ENCODE measurements at regions not wholly inside any gene's neighbourhood (a gene's known extent, or its start where the extent isn't known, plus 50 kb on each side); places are given as distances from the start of the nearest gene placed in this dataset.
"Not testable (repeated sequence)": the region's sequence is repeated elsewhere in the genome, so short reads cannot be mapped to it uniquely, and the experiment has no call there.

DNA sequence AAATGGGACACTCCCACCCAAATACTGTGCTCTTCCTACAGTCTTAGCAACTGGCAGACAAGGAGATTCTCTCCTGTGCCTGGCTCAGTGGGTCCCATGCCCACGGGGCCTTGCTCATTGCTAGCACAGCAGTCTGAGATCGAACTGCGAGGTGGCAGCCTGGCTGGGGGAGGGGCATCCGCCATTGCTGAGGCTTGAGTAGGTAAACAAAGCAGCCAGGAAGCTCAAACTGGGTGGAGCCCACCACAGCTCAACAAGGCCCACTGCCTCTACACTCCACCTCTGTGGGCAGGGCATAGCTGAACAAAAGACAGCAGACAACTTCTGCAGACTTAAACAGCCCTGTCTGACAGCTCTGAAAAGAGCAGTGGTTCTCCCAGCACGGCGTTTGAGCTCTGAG, 174.8 kb downstream of the COL12A1 start:
- CTCF ChIA-PET; H3K27ac ChIP-seq (ENCODE audit: low read depth, low read length); H3K4me3 ChIP-seq (ENCODE audit: low read depth, low read length); DNase-seq (ENCODE audit: low read depth, low spot score); H3K27me3 ChIP-seq (ENCODE audit: control insufficient read depth, insufficient read depth, low read length); H3K9me3 ChIP-seq (ENCODE audit: control insufficient read depth, insufficient read depth, low read length): not testable (repeated sequence)
- POLR2A ChIA-PET, result interaction anchor here (0.6 kb wide), 1 partner anchor 1259 kb away, joined by 4 read pairs; no protein-coding TSS in a partner anchor

DNA sequence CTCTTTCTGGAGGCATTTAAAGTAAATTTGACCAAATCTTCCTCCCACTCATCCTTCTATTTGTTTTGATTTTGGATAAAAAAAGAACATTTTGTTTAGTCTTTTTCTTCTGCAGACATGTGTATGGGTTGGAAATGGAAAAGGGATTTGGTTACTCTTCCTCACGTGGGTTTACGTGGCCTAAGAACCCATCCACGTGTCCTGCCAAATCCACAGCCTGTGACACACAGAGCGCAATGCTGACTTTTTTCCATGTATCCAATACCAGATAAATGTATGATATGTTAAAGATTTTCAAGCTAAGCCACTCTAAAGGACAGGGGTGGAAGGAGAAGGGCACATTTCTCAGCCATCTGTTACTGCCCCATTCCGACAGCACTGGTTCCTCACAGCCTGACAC, 176.5 kb downstream of the COL12A1 start:
- POLR2A ChIA-PET, result no interaction called here
- DNase-seq (ENCODE audit: low read depth, low spot score), result no peak
- no peaks in the 10 kb centered on the region for H3K27me3 ChIP-seq (ENCODE audit: control insufficient read depth, insufficient read depth, low read length)
- H3K4me3 ChIP-seq (ENCODE audit: low read depth, low read length), result no peak overlapping the region
- CTCF ChIA-PET, result interaction anchor here (0.7 kb wide), 1 partner anchor 634 kb away, joined by 7 read pairs; no protein-coding TSS in a partner anchor
- H3K9me3 ChIP-seq (ENCODE audit: control insufficient read depth, insufficient read depth, low read length), result no peaks in the 10 kb centered on the region
- TF ChIP-seq, protein P1, sequence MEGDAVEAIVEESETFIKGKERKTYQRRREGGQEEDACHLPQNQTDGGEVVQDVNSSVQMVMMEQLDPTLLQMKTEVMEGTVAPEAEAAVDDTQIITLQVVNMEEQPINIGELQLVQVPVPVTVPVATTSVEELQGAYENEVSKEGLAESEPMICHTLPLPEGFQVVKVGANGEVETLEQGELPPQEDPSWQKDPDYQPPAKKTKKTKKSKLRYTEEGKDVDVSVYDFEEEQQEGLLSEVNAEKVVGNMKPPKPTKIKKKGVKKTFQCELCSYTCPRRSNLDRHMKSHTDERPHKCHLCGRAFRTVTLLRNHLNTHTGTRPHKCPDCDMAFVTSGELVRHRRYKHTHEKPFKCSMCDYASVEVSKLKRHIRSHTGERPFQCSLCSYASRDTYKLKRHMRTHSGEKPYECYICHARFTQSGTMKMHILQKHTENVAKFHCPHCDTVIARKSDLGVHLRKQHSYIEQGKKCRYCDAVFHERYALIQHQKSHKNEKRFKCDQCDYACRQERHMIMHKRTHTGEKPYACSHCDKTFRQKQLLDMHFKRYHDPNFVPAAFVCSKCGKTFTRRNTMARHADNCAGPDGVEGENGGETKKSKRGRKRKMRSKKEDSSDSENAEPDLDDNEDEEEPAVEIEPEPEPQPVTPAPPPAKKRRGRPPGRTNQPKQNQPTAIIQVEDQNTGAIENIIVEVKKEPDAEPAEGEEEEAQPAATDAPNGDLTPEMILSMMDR (IDR thresholded peaks at IDR 0.05; ENCODE audit: low read depth, low read length), result no peak
- H3K27ac ChIP-seq (ENCODE audit: low read depth, low read length), result no peak overlapping the region

DNA sequence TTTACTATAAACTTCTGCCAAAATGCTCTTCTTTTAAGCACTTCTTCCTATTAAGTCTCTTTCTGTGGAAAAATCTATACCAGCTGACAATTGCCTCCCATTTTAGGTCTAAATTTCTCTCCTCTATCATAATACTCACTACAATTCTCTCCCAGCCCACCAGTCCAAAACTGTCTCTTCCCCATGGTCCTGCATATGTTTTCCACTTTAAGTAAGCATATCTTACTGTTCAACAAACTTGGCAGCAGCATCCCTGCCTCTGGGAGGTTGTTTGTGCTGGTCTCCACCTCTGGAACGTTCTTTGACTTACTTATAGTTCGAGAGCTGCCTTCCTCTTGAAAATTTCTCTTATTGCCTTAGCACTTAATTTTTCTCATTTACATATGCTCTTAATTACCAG, 180.5 kb downstream of the COL12A1 start:
- TF ChIP-seq, protein P1 (IDR thresholded peaks at IDR 0.05; ENCODE audit: low read depth, low read length), result no peak
- POLR2A ChIA-PET, result no interaction called here
- no peak for DNase-seq (ENCODE audit: low read depth, low spot score)
- Histone ChIP-seq H3K9me3 (ENCODE audit: control insufficient read depth, insufficient read depth, low read length) (no peaks in the 10 kb centered on the region), H3K27me3 (ENCODE audit: control insufficient read depth, insufficient read depth, low read length) (no peaks in the 10 kb centered on the region), H3K27ac (ENCODE audit: low read depth, low read length) (no peak overlapping the region), H3K4me3 (ENCODE audit: low read depth, low read length) (no peak overlapping the region)
- CTCF ChIA-PET, result no interaction called here

DNA sequence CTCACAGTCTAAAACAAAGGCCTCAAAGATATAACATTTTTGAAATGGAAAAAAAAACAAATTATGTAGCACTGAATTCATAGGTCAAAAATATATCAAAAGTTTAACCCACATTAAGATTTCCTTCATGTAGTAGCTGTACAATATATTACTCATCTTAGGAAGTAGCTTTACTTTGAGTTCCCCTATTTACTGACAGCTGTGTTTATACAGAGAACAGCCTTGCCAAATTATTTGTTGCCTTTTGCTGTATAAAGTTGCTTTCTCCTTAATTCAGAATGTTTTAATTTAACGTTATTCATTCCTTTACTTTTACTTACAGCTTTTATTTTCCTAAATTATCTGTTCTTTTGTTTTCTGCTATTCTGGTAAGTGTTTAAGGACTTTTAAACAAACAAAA, 181.0 kb downstream of the COL12A1 start:
- no peaks in the 10 kb centered on the region for H3K27me3 ChIP-seq (ENCODE audit: control insufficient read depth, insufficient read depth, low read length)
- POLR2A ChIA-PET, result no interaction called here
- CTCF ChIA-PET, result no interaction called here
- TF ChIP-seq, protein P1 (IDR thresholded peaks at IDR 0.05; ENCODE audit: low read depth, low read length), result no peak
- no peak overlapping the region for H3K27ac ChIP-seq (ENCODE audit: low read depth, low read length)
- DNase-seq (ENCODE audit: low read depth, low spot score), result no peak
- no peak overlapping the region for H3K4me3 ChIP-seq (ENCODE audit: low read depth, low read length)
- H3K9me3 ChIP-seq (ENCODE audit: control insufficient read depth, insufficient read depth, low read length), result no peaks in the 10 kb centered on the region

DNA sequence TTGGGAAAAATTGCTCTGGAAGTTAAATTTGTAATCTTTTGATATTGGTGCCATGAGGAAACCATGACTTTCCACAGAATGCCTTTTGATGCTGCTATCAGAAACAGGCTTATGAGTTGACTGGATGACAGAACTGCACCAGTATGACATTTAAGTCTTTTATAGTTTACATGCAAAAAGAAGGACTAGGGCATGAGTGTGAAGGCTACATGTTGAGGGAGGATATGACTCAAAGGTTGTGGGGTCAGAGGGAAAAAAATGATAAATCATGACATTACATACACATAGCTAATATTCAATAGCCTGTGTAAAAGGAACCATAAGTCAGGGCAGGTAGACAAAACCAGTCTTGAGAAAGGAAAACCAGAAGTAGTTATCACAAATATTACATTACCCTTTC, 182.2 kb downstream of the COL12A1 start:
- H3K27ac ChIP-seq (ENCODE audit: low read depth, low read length), result no peak overlapping the region
- ChIA-PET POLR2A (no interaction called here), CTCF (no interaction called here)
- no peak overlapping the region for H3K4me3 ChIP-seq (ENCODE audit: low read depth, low read length)
- H3K27me3 ChIP-seq (ENCODE audit: control insufficient read depth, insufficient read depth, low read length), result no peaks in the 10 kb centered on the region
- no peak for DNase-seq (ENCODE audit: low read depth, low spot score)
- TF ChIP-seq, protein P1 (IDR thresholded peaks at IDR 0.05; ENCODE audit: low read depth, low read length), result no peak
- H3K9me3 ChIP-seq (ENCODE audit: control insufficient read depth, insufficient read depth, low read length), result no peaks in the 10 kb centered on the region

DNA sequence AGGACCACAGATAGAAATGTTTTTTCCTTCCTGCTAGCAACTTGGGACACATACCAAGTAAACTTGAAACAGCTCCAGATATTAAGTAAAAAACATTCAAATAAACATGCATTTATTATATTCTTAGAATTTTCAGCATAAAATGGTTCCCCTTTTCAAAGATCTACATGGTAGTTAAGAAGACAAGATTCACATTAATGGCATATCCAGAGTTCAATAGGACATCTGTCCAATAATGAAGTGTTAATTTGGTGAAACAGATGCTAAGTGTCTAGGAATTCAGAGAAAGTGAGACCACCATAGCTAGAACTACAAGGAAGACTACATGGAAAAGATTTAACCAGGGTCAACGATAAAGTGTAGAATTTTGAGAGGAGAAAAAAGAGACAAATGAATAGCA, 184.9 kb downstream of the COL12A1 start:
- Histone ChIP-seq H3K4me3 (ENCODE audit: low read depth, low read length) (no peak overlapping the region), H3K27me3 (ENCODE audit: control insufficient read depth, insufficient read depth, low read length) (no peaks in the 10 kb centered on the region), H3K27ac (ENCODE audit: low read depth, low read length) (no peak overlapping the region), H3K9me3 (ENCODE audit: control insufficient read depth, insufficient read depth, low read length) (no peaks in the 10 kb centered on the region)
- ChIA-PET POLR2A (no interaction called here), CTCF (no interaction called here)
- no peak for DNase-seq (ENCODE audit: low read depth, low spot score)
- TF ChIP-seq, protein P1 (IDR thresholded peaks at IDR 0.05; ENCODE audit: low read depth, low read length), result no peak

All from AG04450 (cell line).